ENCODE measurements at regions not wholly inside any gene's neighbourhood (a gene's known extent, or its start where the extent isn't known, plus 50 kb on each side); places are given as distances from the start of the nearest gene placed in this dataset.
"Not testable (repeated sequence)": the region's sequence is repeated elsewhere in the genome, so short reads cannot be mapped to it uniquely, and the experiment has no call there.

DNA sequence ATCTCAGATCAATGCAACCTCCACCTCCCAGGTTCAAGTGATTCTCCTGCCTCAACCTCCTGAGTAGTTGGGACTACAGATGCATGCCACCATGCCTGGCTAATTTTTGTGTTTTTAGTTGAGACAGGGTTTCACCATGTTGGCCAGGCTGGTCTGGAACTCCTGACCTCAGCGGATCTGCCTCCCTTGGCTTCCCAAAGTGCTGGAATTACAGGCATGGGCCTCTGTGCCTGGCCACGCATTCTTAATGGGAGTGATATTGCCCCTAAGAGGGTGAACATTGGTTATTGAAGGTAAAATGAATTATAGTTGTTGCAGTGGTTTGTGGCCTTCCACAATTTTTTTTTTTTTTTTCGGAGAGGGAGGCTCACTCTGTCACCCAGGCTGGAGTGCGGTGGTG is 309.5 kb upstream of the ZNF337 start:
- not testable (repeated sequence) for TF ChIP-seq POLR2A, CTCF (IDR thresholded peaks at IDR 0.05)
